HepG2 (cell line): ENCODE measurements at regions not wholly inside any gene's neighbourhood (a gene's known extent, or its start where the extent isn't known, plus 50 kb on each side); places are given as distances from the start of the nearest gene placed in this dataset.

Experiments used
- ATF2 ChIP-seq: sonication (generic); formaldehyde crosslinking; IDR thresholded peaks from 2 replicates; pipeline ENCODE4 v1.4.0; 2020; ENCODE audit warnings: missing genetic modification reagents
- CCAR2 ChIP-seq: fragments of 200-400 bp; formaldehyde crosslinking; optimal IDR thresholded peaks from 2 replicates; pipeline ENCODE3; 2018; ENCODE audit warnings: low read depth, mild to moderate bottlenecking, low read length, moderate library complexity
- CHD2 ChIP-seq: IDR thresholded peaks from 2 replicates; pipeline ENCODE4 v1.6.1; 2011; ENCODE audit warnings: low read depth, low read length, improper control_type of control experiment
- GATAD1 ChIP-seq: IDR thresholded peaks from 2 replicates; pipeline ENCODE4 v1.6.1; 2016; ENCODE audit warnings: missing genetic modification reagents, missing compliant biosample characterization
- HNF4A ChIP-seq: sonication (generic); formaldehyde crosslinking; IDR thresholded peaks from 2 replicates; pipeline ENCODE4 v1.4.0; 2020; ENCODE audit warnings: missing genetic modification reagents
- IKZF4 ChIP-seq: sonication (generic); formaldehyde crosslinking; IDR thresholded peaks from 2 replicates; pipeline ENCODE4 v1.5.1; 2020; ENCODE audit warnings: borderline replicate concordance, mild to moderate bottlenecking, low read depth, missing genetic modification reagents; ENCODE audit errors: not compliant biosample characterization
- IRF2 ChIP-seq: IDR thresholded peaks from 2 replicates; pipeline ENCODE4 v1.6.1; 2018; ENCODE audit warnings: missing genetic modification reagents, missing compliant biosample characterization
- KDM5A ChIP-seq: fragments of 200-600 bp; sonication (generic); IDR thresholded peaks from 2 replicates; pipeline ENCODE4 v1.7.0; 2018; ENCODE audit warnings: antibody characterized with exemption, mild to moderate bottlenecking, low read length, borderline replicate concordance
- MIER3 ChIP-seq: IDR thresholded peaks from 2 replicates; pipeline ENCODE4 v1.6.1; 2016; ENCODE audit warnings: missing compliant biosample characterization, borderline replicate concordance
- NFE2 ChIP-seq: sonication (generic); formaldehyde crosslinking; IDR thresholded peaks from 2 replicates; pipeline ENCODE4 v1.4.0; 2020; ENCODE audit warnings: missing genetic modification reagents
- PAWR ChIP-seq: sonication (generic); formaldehyde crosslinking; IDR thresholded peaks from 2 replicates; pipeline ENCODE4 v1.4.0; 2020; ENCODE audit warnings: missing genetic modification reagents, mild to moderate bottlenecking, borderline replicate concordance
- PAX8 ChIP-seq: sonication (generic); formaldehyde crosslinking; IDR thresholded peaks from 2 replicates; pipeline ENCODE4 v1.8.0; 2022; ENCODE audit warnings: mild to moderate bottlenecking, missing genetic modification reagents, borderline replicate concordance
- POLR2A ChIP-seq, 2 experiments: IDR thresholded peaks; 2 replicates each; pipeline ENCODE4 v1.6.1; 2011; ENCODE audit warnings: low read depth in 2 of 2, low read length in 2 of 2, mild to moderate bottlenecking in 1 of 2, moderate library complexity in 1 of 2; ENCODE audit not compliant: insufficient read depth in 1 of 2
- RFXAP ChIP-seq: sonication (generic); formaldehyde crosslinking; IDR thresholded peaks from 2 replicates; pipeline ENCODE4 v1.4.0; 2020; ENCODE audit warnings: missing genetic modification reagents, borderline replicate concordance
- SIX1 ChIP-seq: sonication (generic); formaldehyde crosslinking; IDR thresholded peaks from 2 replicates; pipeline ENCODE4 v1.4.0; 2020; ENCODE audit warnings: missing genetic modification reagents, borderline replicate concordance
- TRIM22 ChIP-seq: fragments of 450-650 bp; IDR thresholded peaks from 2 replicates; pipeline ENCODE4 v1.6.1; 2017
- ZBTB10 ChIP-seq: sonication (generic); formaldehyde crosslinking; IDR thresholded peaks from 2 replicates; pipeline ENCODE4 v1.4.0; 2020; ENCODE audit warnings: missing genetic modification reagents, borderline replicate concordance
- ZFP90 ChIP-seq: sonication (generic); formaldehyde crosslinking; IDR thresholded peaks from 2 replicates; pipeline ENCODE4 v1.8.0; 2022; ENCODE audit warnings: missing genetic modification reagents, mild to moderate bottlenecking, inconsistent platforms, borderline replicate concordance
- ZNF274 ChIP-seq: sonication (generic); formaldehyde crosslinking; IDR thresholded peaks from 2 replicates; pipeline ENCODE4 v1.5.1; 2020; ENCODE audit warnings: mild to moderate bottlenecking, missing genetic modification reagents
- ZNF558 ChIP-seq: sonication (generic); formaldehyde crosslinking; IDR thresholded peaks from 2 replicates; pipeline ENCODE4 v1.9.0; 2022; ENCODE audit warnings: mild to moderate bottlenecking, missing genetic modification reagents, borderline replicate concordance
- ZNF598 ChIP-seq: sonication (generic); formaldehyde crosslinking; IDR thresholded peaks from 2 replicates; pipeline ENCODE4 v1.5.1; 2020; ENCODE audit warnings: mild to moderate bottlenecking, missing genetic modification reagents, borderline replicate concordance
- ZNF761 ChIP-seq: sonication (generic); formaldehyde crosslinking; conservative IDR thresholded peaks from 2 replicates; pipeline ENCODE4 v1.4.0; 2020; ENCODE audit warnings: mild to moderate bottlenecking, missing genetic modification reagents
- ZNF816 ChIP-seq: sonication (generic); formaldehyde crosslinking; IDR thresholded peaks from 2 replicates; pipeline ENCODE4 v1.8.0; 2022; ENCODE audit warnings: missing genetic modification reagents, mild to moderate bottlenecking, borderline replicate concordance
- ZZZ3 ChIP-seq: sonication (generic); formaldehyde crosslinking; IDR thresholded peaks from 2 replicates; pipeline ENCODE4 v1.4.0; 2020; ENCODE audit warnings: missing genetic modification reagents, mild to moderate bottlenecking, borderline replicate concordance

- TF ChIP-seq GATAD1 (CRISPR knock-in tag) (no peak), ZNF274 (CRISPR knock-in tag) (no peak), IRF2 (CRISPR knock-in tag) (peak; percentile 26; the same call in 1 of the 2 replicates), RFXAP (CRISPR knock-in tag) (peak; percentile 59; the same call in 1 of the 2 replicates), ZBTB10 (no peak; the same call in 1 of the 2 replicates), ZNF816 (0 out of 2 replicates have a peak, but pooled peaks have one; percentile 57), PAX8 (CRISPR knock-in tag) (no peak), ZNF558 (no peak), NFE2 (CRISPR knock-in tag) (no peak), KDM5A (no peak), ZZZ3 (CRISPR knock-in tag) (no peak), ZNF598 (peak; percentile 44; the same call in 1 of the 2 replicates), MIER3 (CRISPR knock-in tag) (peak; percentile 15; the same call in 1 of the 2 replicates), CCAR2 (no peak), TRIM22 (no peak), ZNF761 (no peak), SIX1 (CRISPR knock-in tag) (no peak), ZFP90 (CRISPR knock-in tag) (0 out of 2 replicates have a peak, but pooled peaks have one; percentile 67), PAWR (CRISPR knock-in tag) (no peak), ATF2 (CRISPR knock-in tag) (peak; percentile 59; the same call in 1 of the 2 replicates), IKZF4 (CRISPR knock-in tag) (no peak), CHD2 (no peak), HNF4A (peak; percentile 84), POLR2A (IDR thresholded peaks at IDR 0.05; ENCODE audit: insufficient read depth in 1 of 2, low read depth in 2 of 2, low read length in 2 of 2) (no peak)
Observed at GRCh38 chr10:78437998-78438906, 404.6 kb downstream of the RPS24 start (continued).
